ENCODE measurements at regions not wholly inside any gene's neighbourhood (a gene's known extent, or its start where the extent isn't known, plus 50 kb on each side); places are given as distances from the start of the nearest gene placed in this dataset.

DNA sequence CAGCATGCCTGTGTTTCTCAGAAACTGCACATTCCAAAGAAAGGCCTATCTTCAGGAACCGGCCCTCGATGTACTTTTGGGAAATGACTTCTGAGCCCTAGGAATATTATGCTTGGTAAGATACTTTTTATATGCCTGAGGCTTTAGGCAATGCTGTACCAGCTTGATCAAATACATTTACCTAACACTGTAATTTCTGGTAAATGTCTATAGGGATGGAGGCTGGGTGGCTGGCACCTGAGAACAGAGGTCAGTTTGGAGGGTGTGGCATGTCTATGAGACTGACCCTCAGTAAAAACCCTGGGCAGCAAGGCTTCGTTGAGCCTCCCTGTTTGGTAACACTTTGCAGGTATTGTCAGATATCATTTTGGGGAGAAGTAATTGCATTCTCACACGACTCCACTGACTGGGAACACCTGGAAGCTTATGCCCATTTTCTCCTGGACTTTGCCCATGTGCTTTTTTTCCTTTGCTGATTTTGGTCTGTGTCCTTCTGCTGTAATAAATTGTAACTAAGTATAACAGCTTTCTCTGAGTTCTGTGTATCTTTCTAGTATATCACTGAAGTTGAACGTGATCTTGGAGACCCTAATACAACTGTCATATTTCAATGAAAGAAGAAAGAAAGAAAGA, 1339.1 kb downstream of the OLFM4 start:
- FAIRE-seq, result no peak
- DNase-seq, result no peak

DNA sequence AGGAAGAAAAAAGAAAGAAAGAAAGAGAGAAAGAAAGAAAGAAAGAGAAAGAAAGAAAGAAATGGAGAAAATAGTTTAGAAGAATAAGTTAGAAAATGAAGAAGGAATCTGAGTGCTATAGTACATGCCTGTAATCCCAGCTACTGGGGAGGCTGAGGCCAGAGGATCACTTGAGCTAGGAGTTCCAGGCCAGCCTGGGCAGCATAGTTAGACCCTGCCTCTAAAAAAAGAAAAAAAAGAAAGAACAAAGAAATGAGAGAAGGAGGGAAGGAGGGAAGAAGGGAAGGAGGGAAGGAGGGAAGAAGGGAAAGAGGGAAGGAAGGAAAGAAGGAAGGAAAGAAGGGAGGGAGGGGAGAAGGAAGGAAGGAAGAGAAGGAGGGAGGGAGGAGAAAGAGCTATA, 1339.8 kb downstream of the OLFM4 start:
- no peak overlapping the region for H3K4me3 ChIP-seq (ENCODE audit: low read length in 3 of 3)
- no peak for DNase-seq
- H3K27ac ChIP-seq (ENCODE audit: low read depth in 2 of 2, low read length in 2 of 2), result no peak overlapping the region
- H3K4me1 ChIP-seq (ENCODE audit: control insufficient read depth in 2 of 3, insufficient read depth in 2 of 3, low read depth in 1 of 3, low read length in 3 of 3), result no peaks in the 10 kb centered on the region
- TF ChIP-seq, protein P1, sequence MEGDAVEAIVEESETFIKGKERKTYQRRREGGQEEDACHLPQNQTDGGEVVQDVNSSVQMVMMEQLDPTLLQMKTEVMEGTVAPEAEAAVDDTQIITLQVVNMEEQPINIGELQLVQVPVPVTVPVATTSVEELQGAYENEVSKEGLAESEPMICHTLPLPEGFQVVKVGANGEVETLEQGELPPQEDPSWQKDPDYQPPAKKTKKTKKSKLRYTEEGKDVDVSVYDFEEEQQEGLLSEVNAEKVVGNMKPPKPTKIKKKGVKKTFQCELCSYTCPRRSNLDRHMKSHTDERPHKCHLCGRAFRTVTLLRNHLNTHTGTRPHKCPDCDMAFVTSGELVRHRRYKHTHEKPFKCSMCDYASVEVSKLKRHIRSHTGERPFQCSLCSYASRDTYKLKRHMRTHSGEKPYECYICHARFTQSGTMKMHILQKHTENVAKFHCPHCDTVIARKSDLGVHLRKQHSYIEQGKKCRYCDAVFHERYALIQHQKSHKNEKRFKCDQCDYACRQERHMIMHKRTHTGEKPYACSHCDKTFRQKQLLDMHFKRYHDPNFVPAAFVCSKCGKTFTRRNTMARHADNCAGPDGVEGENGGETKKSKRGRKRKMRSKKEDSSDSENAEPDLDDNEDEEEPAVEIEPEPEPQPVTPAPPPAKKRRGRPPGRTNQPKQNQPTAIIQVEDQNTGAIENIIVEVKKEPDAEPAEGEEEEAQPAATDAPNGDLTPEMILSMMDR (IDR thresholded peaks at IDR 0.05; ENCODE audit: borderline replicate concordance, extremely low read depth, insufficient read depth), result no peak
- intact Hi-C loops (cut with DNase I), result no loop called here
- H3K9ac ChIP-seq (ENCODE audit: low read length in 3 of 3), result no peak overlapping the region
- no peaks in the 10 kb centered on the region for H3K27me3 ChIP-seq (ENCODE audit: control insufficient read depth, insufficient read depth, low read length)
- FAIRE-seq, result no peak
- H3K9me3 ChIP-seq (ENCODE audit: control insufficient read depth in 2 of 3, insufficient read depth in 1 of 3, low read length in 3 of 3), result no peaks in the 10 kb centered on the region
- no peaks in the 10 kb centered on the region for H3K36me3 ChIP-seq (ENCODE audit: control insufficient read depth in 2 of 3, insufficient read depth in 3 of 3, low read length in 3 of 3)

More for the DNA sequence above, 1339.1 kb downstream of the OLFM4 start:
- no peak overlapping the region for H3K4me3 ChIP-seq (ENCODE audit: low read length in 3 of 3)
- intact Hi-C loops (cut with DNase I), result no loop called here
- TF ChIP-seq, protein P1 (IDR thresholded peaks at IDR 0.05; ENCODE audit: borderline replicate concordance, extremely low read depth, insufficient read depth), result no peak
- H3K4me1 ChIP-seq (ENCODE audit: control insufficient read depth in 2 of 3, insufficient read depth in 2 of 3, low read depth in 1 of 3, low read length in 3 of 3), result no peaks in the 10 kb centered on the region
- H3K9me3 ChIP-seq (ENCODE audit: control insufficient read depth in 2 of 3, insufficient read depth in 1 of 3, low read length in 3 of 3), result no peaks in the 10 kb centered on the region
- no peaks in the 10 kb centered on the region for H3K27me3 ChIP-seq (ENCODE audit: control insufficient read depth, insufficient read depth, low read length)
- H3K9ac ChIP-seq (ENCODE audit: low read length in 3 of 3), result no peak overlapping the region
- no peak overlapping the region for H3K27ac ChIP-seq (ENCODE audit: low read depth in 2 of 2, low read length in 2 of 2)
- H3K36me3 ChIP-seq (ENCODE audit: control insufficient read depth in 2 of 3, insufficient read depth in 3 of 3, low read length in 3 of 3), result no peaks in the 10 kb centered on the region

DNA sequence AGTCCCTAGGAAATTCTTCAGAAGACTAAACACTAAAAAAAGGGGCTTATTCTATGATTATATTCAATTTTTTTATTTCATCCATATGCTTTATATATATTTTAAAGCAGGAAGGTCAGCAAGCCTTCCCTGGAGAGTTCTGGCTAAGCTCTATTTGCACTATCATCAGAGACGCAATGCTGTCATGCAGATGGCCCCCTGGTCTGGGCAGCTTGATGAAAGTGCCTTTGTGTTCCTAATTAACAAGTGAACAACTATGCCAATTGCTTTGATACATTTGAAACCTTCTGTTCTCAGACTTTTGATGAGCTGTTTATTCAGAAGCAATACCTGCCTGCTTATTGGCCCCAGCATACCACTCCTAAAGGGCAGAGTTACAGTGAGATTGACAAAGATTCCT, 1344.6 kb downstream of the OLFM4 start:
- no peak for DNase-seq
- TF ChIP-seq, protein P1 (IDR thresholded peaks at IDR 0.05; ENCODE audit: borderline replicate concordance, extremely low read depth, insufficient read depth), result no peak
- Histone ChIP-seq H3K9me3 (ENCODE audit: control insufficient read depth in 2 of 3, insufficient read depth in 1 of 3, low read length in 3 of 3) (no peaks in the 10 kb centered on the region), H3K9ac (ENCODE audit: low read length in 3 of 3) (no peak overlapping the region), H3K27ac (ENCODE audit: low read depth in 2 of 2, low read length in 2 of 2) (no peak overlapping the region), H3K4me1 (ENCODE audit: control insufficient read depth in 2 of 3, insufficient read depth in 2 of 3, low read depth in 1 of 3, low read length in 3 of 3) (no peaks in the 10 kb centered on the region), H3K4me3 (ENCODE audit: low read length in 3 of 3) (no peak overlapping the region), H3K27me3 (ENCODE audit: control insufficient read depth, insufficient read depth, low read length) (no peaks in the 10 kb centered on the region), H3K36me3 (ENCODE audit: control insufficient read depth in 2 of 3, insufficient read depth in 3 of 3, low read length in 3 of 3) (no peaks in the 10 kb centered on the region)
- FAIRE-seq, result no peak
- intact Hi-C loops (cut with DNase I), result no loop called here

DNA sequence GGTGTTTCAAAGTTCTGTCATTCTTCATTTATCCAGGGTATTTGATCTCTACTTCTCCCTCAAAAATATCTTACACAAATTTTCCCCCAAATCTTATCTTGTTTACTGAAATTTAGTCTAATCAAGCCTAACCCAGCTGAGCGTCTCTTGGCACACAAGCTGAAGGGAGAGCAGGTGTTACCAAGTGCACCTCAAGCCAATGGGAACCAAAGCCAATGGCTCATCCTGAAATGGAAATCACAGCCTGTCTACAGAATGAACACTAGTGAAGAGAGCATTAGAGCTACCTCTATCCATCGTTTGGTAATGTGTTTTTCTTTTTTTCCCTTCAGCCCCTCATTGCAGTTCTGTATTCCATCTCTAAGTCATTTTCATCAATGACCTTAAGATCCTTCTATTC, 1350.8 kb downstream of the OLFM4 start:
- no peaks in the 10 kb centered on the region for H3K36me3 ChIP-seq (ENCODE audit: control insufficient read depth in 2 of 3, insufficient read depth in 3 of 3, low read length in 3 of 3)
- intact Hi-C loops (cut with DNase I), result no loop called here
- no peak overlapping the region for H3K4me3 ChIP-seq (ENCODE audit: low read length in 3 of 3)
- no peaks in the 10 kb centered on the region for H3K27me3 ChIP-seq (ENCODE audit: control insufficient read depth, insufficient read depth, low read length)
- H3K27ac ChIP-seq (ENCODE audit: low read depth in 2 of 2, low read length in 2 of 2), result no peak overlapping the region
- FAIRE-seq, result no peak
- H3K9ac ChIP-seq (ENCODE audit: low read length in 3 of 3), result no peak overlapping the region
- TF ChIP-seq, protein P1 (IDR thresholded peaks at IDR 0.05; ENCODE audit: borderline replicate concordance, extremely low read depth, insufficient read depth), result no peak
- no peak for DNase-seq
- H3K9me3 ChIP-seq (ENCODE audit: control insufficient read depth in 2 of 3, insufficient read depth in 1 of 3, low read length in 3 of 3), result no peaks in the 10 kb centered on the region
- no peaks in the 10 kb centered on the region for H3K4me1 ChIP-seq (ENCODE audit: control insufficient read depth in 2 of 3, insufficient read depth in 2 of 3, low read depth in 1 of 3, low read length in 3 of 3)

Measured in kidney (tissue), 13 donors.